ENCODE measurements at regions not wholly inside any gene's neighbourhood (a gene's known extent, or its start where the extent isn't known, plus 50 kb on each side); places are given as distances from the start of the nearest gene placed in this dataset.

- TF ChIP-seq, protein P1, sequence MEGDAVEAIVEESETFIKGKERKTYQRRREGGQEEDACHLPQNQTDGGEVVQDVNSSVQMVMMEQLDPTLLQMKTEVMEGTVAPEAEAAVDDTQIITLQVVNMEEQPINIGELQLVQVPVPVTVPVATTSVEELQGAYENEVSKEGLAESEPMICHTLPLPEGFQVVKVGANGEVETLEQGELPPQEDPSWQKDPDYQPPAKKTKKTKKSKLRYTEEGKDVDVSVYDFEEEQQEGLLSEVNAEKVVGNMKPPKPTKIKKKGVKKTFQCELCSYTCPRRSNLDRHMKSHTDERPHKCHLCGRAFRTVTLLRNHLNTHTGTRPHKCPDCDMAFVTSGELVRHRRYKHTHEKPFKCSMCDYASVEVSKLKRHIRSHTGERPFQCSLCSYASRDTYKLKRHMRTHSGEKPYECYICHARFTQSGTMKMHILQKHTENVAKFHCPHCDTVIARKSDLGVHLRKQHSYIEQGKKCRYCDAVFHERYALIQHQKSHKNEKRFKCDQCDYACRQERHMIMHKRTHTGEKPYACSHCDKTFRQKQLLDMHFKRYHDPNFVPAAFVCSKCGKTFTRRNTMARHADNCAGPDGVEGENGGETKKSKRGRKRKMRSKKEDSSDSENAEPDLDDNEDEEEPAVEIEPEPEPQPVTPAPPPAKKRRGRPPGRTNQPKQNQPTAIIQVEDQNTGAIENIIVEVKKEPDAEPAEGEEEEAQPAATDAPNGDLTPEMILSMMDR (IDR thresholded peaks at IDR 0.05; ENCODE audit: control extremely low read depth in 1 of 3, insufficient read depth in 1 of 3, low read depth in 1 of 3, low read length in 3 of 3): no peak
- no peak for TF ChIP-seq CBX5 (IDR thresholded peaks at IDR 0.05; ENCODE audit: low read depth, low read length)
- TF ChIP-seq YY1 (IDR thresholded peaks at IDR 0.05; ENCODE audit: low read depth, low read length): no peak
- no peak for TF ChIP-seq CEBPB (IDR thresholded peaks at IDR 0.05; ENCODE audit: low read depth, low read length)
- TF ChIP-seq POLR2AphosphoS5 (IDR thresholded peaks at IDR 0.05; ENCODE audit: low read depth, low read length): no peak
- TF ChIP-seq BCL11A (IDR thresholded peaks at IDR 0.05; ENCODE audit: low read depth in 2 of 2, low read length in 2 of 2): no peak
- no peak for TF ChIP-seq CBX8 (IDR thresholded peaks at IDR 0.05; ENCODE audit: borderline replicate concordance, low read depth, low read length)
- no peak for TF ChIP-seq EZH2 (IDR thresholded peaks at IDR 0.05; ENCODE audit: low read depth, low read length, severe bottlenecking)
These were observed 56.2 kb upstream of the KLHL31 start for GRCh38 chr6:53721766-53722165.
